ENCODE measurements at regions not wholly inside any gene's neighbourhood (a gene's known extent, or its start where the extent isn't known, plus 50 kb on each side); places are given as distances from the start of the nearest gene placed in this dataset.

- DNase-seq (ENCODE audit: low read depth in 3 of 3) = no peak
These were observed 114.8 kb downstream of the BCOR start for GRCh38 chrX:39982948-39983347.

DNA sequence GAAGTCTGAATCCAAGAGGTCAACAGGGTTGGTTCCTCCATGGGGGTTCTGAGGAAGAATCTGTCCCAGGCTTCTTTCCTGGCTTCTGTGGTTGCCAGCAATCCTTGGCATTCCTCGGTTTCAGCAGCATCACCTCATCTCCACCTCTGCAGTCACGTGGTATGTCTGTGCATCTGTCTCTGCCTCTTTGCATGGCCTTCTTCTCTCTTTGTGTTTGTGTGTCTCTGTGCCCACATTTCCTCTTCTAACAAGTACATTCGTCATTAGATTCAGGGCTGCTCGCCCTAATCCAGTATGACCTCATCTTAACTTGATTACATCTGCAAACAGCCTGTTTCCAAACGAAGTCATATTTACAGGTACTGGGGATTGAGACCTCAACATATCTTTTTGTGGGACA lies 114.0 kb downstream of the BCOR start:
- no peak for DNase-seq (ENCODE audit: low read depth in 3 of 3)

DNA sequence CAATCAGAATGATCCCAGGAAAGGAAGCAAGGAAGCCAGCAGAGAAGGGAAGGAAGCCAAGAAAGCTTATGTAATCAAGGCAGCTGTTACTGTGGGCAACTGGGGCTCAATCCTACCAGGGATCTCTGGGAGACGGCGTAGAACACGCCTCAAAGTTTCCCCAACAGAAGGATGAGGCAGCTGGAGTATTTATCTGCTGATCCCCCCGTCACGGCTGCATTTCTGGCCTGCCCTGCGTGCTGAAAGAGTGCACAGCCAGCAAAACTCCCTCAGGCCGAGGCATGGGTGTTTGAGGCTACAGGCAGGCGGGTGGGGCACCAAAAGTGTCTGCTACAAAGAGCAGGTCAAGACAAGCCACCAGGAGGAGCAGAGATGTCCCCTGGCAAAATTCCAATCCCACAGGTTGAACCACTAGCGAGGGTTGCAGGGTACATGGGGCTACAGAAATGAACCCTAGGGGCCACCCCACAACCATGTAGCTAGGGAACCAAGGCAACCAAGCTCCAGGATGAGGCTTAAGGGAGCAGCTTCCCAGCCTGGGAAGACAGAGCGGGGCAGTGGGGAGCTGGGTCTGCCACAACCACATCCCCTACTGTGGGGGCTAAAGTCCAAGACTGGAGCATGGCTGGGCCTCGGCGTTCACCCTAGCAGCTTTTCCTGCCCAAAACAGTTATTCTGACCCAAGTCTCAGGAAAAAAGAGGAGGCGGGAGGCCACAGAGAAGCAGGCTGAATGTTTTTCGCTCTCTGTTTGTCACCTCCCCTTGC lies 113.4 kb downstream of the BCOR start:
- DNase-seq (ENCODE audit: low read depth in 3 of 3) = no peak

GRCh38 chrX:39985071-39985470 lies 112.7 kb downstream of the BCOR start:
- no peak for DNase-seq (ENCODE audit: low read depth in 3 of 3)

GRCh38 chrX:39985551-39985950 lies 112.2 kb downstream of the BCOR start:
- DNase-seq (ENCODE audit: low read depth in 3 of 3) = no peak

DNA sequence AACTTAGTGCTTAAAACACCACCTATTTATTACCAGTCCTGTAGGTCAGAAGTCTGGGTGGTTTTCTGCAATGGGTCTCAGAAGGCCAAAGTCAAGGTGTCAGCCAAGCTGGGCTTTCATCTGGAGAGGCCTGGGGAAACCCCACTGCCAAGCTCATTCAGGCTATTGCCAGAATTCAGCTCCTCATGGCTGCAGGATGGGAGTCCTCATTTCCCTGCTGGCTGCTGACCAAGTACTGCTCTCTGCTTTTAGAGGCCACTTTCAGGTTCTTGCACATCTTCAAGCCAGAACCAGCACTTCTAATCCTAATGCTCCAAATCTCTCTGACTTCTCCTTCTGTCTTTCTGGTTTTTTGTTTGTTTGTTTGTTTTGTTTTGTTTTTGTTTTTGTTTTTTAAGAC lies 109.3 kb downstream of the BCOR start:
- no peak for DNase-seq (ENCODE audit: low read depth in 3 of 3)

- DNase-seq (ENCODE audit: low read depth in 3 of 3) = no peak
These were observed 107.4 kb downstream of the BCOR start for GRCh38 chrX:39990388-39990787.

GRCh38 chrX:39992300-39992699 lies 105.5 kb downstream of the BCOR start:
- no peak for DNase-seq (ENCODE audit: low read depth in 3 of 3)

GRCh38 chrX:39995457-39995856 lies 102.3 kb downstream of the BCOR start:
- DNase-seq (ENCODE audit: low read depth in 3 of 3) = no peak

- no peak for DNase-seq (ENCODE audit: low read depth in 3 of 3)
These were observed 101.2 kb downstream of the BCOR start for GRCh38 chrX:39996536-39996935.

- DNase-seq (ENCODE audit: low read depth in 3 of 3) = no peak
These were observed 98.9 kb downstream of the BCOR start for GRCh38 chrX:39998636-39999406.
